ENCODE measurements at regions not wholly inside any gene's neighbourhood (a gene's known extent, or its start where the extent isn't known, plus 50 kb on each side); places are given as distances from the start of the nearest gene placed in this dataset.

- TF ChIP-seq CTCF (IDR thresholded peaks at IDR 0.05) (no peak), POLR2A (IDR thresholded peaks at IDR 0.05) (no peak)
Measured at GRCh38 chr2:6425032-6425431, 440.7 kb downstream of the CMPK2 start.

Data from esophagus squamous epithelium (tissue), 4 donors.